H9 (cell line): ENCODE measurements at regions not wholly inside any gene's neighbourhood (a gene's known extent, or its start where the extent isn't known, plus 50 kb on each side); places are given as distances from the start of the nearest gene placed in this dataset.
A peak's percentile ranks its signal among the peaks of the same experiment; 100 is the strongest.

Source experiments
- DNase-seq: peaks from one replicate; pipeline ENCODE4 v3.0.0-alpha.2; 2017
- H2AFZ ChIP-seq: one replicate; pipeline ENCODE4 v1.6.1; 2013; ENCODE audit warnings: mild to moderate bottlenecking, low read length, control low read depth, moderate library complexity
- H2AK5ac ChIP-seq: 2 replicates; pipeline ENCODE4 v1.6.1; 2013; ENCODE audit warnings: low read length, control low read depth, mixed read lengths; ENCODE audit not compliant: insufficient read length
- H2BK120ac ChIP-seq: one replicate; pipeline ENCODE4 v1.6.1; 2013; ENCODE audit warnings: low read depth, mild to moderate bottlenecking, low read length, control low read depth, inconsistent platforms; ENCODE audit not compliant: poor library complexity, severe bottlenecking
- H2BK12ac ChIP-seq: 2 replicates; pipeline ENCODE4 v1.6.1; 2013; ENCODE audit warnings: low read length, control low read depth, mixed read lengths, low read depth; ENCODE audit not compliant: insufficient read length
- H2BK15ac ChIP-seq: 2 replicates; pipeline ENCODE4 v1.6.1; 2013; ENCODE audit warnings: low read depth, low read length, control low read depth
- H2BK20ac ChIP-seq: one replicate; pipeline ENCODE4 v1.6.1; 2013; ENCODE audit warnings: low read depth, mild to moderate bottlenecking, low read length, control low read depth, inconsistent platforms; ENCODE audit not compliant: poor library complexity, severe bottlenecking
- H2BK5ac ChIP-seq: 2 replicates; pipeline ENCODE4 v1.6.1; 2013; ENCODE audit warnings: low read length, control low read depth, mixed read lengths; ENCODE audit not compliant: insufficient read length
- H3K14ac ChIP-seq: 2 replicates; pipeline ENCODE4 v1.6.1; 2013; ENCODE audit warnings: low read length, control low read depth; ENCODE audit not compliant: insufficient read depth
- H3K18ac ChIP-seq: 2 replicates; pipeline ENCODE4 v1.6.1; 2013; ENCODE audit warnings: low read depth, mild to moderate bottlenecking, mixed read lengths, low read length, control low read depth; ENCODE audit not compliant: insufficient read length
- H3K23ac ChIP-seq: 2 replicates; pipeline ENCODE4 v1.6.1; 2013; ENCODE audit warnings: low read length, control low read depth, mixed read lengths, low read depth; ENCODE audit not compliant: insufficient read length
- H3K23me2 ChIP-seq: 2 replicates; pipeline ENCODE4 v1.6.1; 2013; ENCODE audit warnings: low read depth, mild to moderate bottlenecking, mixed read lengths, low read length, control low read depth; ENCODE audit not compliant: insufficient read length, poor library complexity, severe bottlenecking
- H3K27ac ChIP-seq: 2 replicates; pipeline ENCODE4 v1.5.1; 2013; ENCODE audit warnings: low read length, control low read depth, mixed read lengths, low read depth; ENCODE audit not compliant: insufficient read length
- H3K27me3 ChIP-seq: 2 replicates; pipeline ENCODE4 v1.6.1; 2013; ENCODE audit warnings: low read length, control low read depth, inconsistent platforms; ENCODE audit not compliant: insufficient read depth
- H3K4ac ChIP-seq: 2 replicates; pipeline ENCODE4 v1.6.1; 2013; ENCODE audit warnings: low read depth, mild to moderate bottlenecking, control low read depth, inconsistent platforms, low read length, moderate library complexity
- H3K4me1 ChIP-seq: 2 replicates; pipeline ENCODE4 v1.6.1; 2013; ENCODE audit warnings: low read length, control low read depth, inconsistent platforms; ENCODE audit not compliant: insufficient read depth
- H3K4me2 ChIP-seq: 2 replicates; pipeline ENCODE4 v1.6.1; 2013; ENCODE audit warnings: low read length, control low read depth, mixed read lengths; ENCODE audit not compliant: insufficient read length, insufficient read depth
- H3K56ac ChIP-seq: 2 replicates; pipeline ENCODE4 v1.6.1; 2013; ENCODE audit warnings: low read depth, mild to moderate bottlenecking, mixed read lengths, low read length, control low read depth; ENCODE audit not compliant: insufficient read length
- H3K79me1 ChIP-seq: 2 replicates; pipeline ENCODE4 v1.6.1; 2013; ENCODE audit warnings: low read depth, mild to moderate bottlenecking, moderate library complexity, low read length, control low read depth, inconsistent platforms; ENCODE audit not compliant: insufficient read depth, poor library complexity, severe bottlenecking
- H3K79me2 ChIP-seq: 2 replicates; pipeline ENCODE4 v1.6.1; 2013; ENCODE audit warnings: low read length, control low read depth, inconsistent platforms; ENCODE audit not compliant: insufficient read depth
- H3K9ac ChIP-seq: 2 replicates; pipeline ENCODE4 v1.6.1; 2013; ENCODE audit warnings: low read length, control low read depth, mixed read lengths; ENCODE audit not compliant: insufficient read length; ENCODE audit errors: extremely low read depth
- H3K9me3 ChIP-seq: one replicate; pipeline ENCODE4 v1.6.1; 2013; ENCODE audit warnings: low read depth, low read length, inconsistent platforms; ENCODE audit not compliant: control insufficient read depth
- H3T11ph ChIP-seq: one replicate; pipeline ENCODE4 v1.6.1; 2013; ENCODE audit warnings: mild to moderate bottlenecking, low read length, control low read depth, inconsistent platforms
- H4K20me1 ChIP-seq: one replicate; pipeline ENCODE4 v1.6.1; 2013; ENCODE audit not compliant: control insufficient read depth, insufficient read length, insufficient read depth
- H4K5ac ChIP-seq: 2 replicates; pipeline ENCODE4 v1.6.1; 2013; ENCODE audit warnings: low read depth, mild to moderate bottlenecking, mixed read lengths, low read length, control low read depth; ENCODE audit not compliant: insufficient read length
- H4K8ac ChIP-seq: replicated peaks from 2 replicates; pipeline ENCODE4 v1.6.1; 2013; ENCODE audit warnings: low read length, control low read depth, mixed read lengths, low read depth; ENCODE audit not compliant: insufficient read length
- H4K91ac ChIP-seq: 2 replicates; pipeline ENCODE4 v1.6.1; 2013; ENCODE audit warnings: low read depth, mild to moderate bottlenecking, moderate library complexity, mixed read lengths, low read length, control low read depth; ENCODE audit not compliant: insufficient read length
- H3K27ac Mint-ChIP-seq, 3 experiments: 2 replicates in 2 of 3; 3 replicates in 1 of 3; pipeline ENCODE4 v1.8.0; 2020 to 2021; ENCODE audit warnings: mixed read lengths in 3 of 3, mild to moderate bottlenecking in 1 of 3, moderate library complexity in 1 of 3
- H3K27me3 Mint-ChIP-seq: 2 replicates; pipeline ENCODE4 v1.8.0; 2021; ENCODE audit warnings: low read depth, mild to moderate bottlenecking, moderate library complexity, mixed read lengths
- H3K36me3 Mint-ChIP-seq, 3 experiments: 2 replicates in 2 of 3; 3 replicates in 1 of 3; pipeline ENCODE4 v1.8.0; 2020 to 2021; ENCODE audit warnings: low read depth in 3 of 3, mixed read lengths in 3 of 3; ENCODE audit not compliant: insufficient read depth in 1 of 3
- H3K4me1 Mint-ChIP-seq, 2 experiments: 2 replicates each; pipeline ENCODE4 v1.8.0; 2020; ENCODE audit warnings: mixed read lengths in 2 of 2
- H3K4me3 Mint-ChIP-seq, 2 experiments: 2 replicates in 1 of 2; 3 replicates in 1 of 2; pipeline ENCODE4 v1.8.0; 2020 to 2021; ENCODE audit warnings: mild to moderate bottlenecking in 2 of 2, mixed read lengths in 2 of 2, moderate library complexity in 1 of 2
- H3K9me3 Mint-ChIP-seq, 2 experiments: 2 replicates in 1 of 2; 3 replicates in 1 of 2; pipeline ENCODE4 v1.8.0; 2020; ENCODE audit warnings: mild to moderate bottlenecking in 2 of 2, mixed read lengths in 2 of 2, moderate library complexity in 1 of 2
- CTCF ChIP-seq: fragments of 200-600 bp; sonication (generic); conservative IDR thresholded peaks from 3 replicates; pipeline ENCODE4 v1.8.0; 2021; ENCODE audit warnings: antibody characterized with exemption, mild to moderate bottlenecking
- WGBS: extraction: QIAGEN DNeasy Blood & Tissue Kit; methylation state at CpG from one replicate; pipeline ENCODE4 v1.1.7; 2013; ENCODE audit warnings: missing lambda C conversion rate, low lambda C conversion rate, mixed read lengths; ENCODE audit not compliant: insufficient read length; ENCODE audit errors: extremely low coverage; 5-methylcytosine and 5-hydroxymethylcytosine counted together

DNA sequence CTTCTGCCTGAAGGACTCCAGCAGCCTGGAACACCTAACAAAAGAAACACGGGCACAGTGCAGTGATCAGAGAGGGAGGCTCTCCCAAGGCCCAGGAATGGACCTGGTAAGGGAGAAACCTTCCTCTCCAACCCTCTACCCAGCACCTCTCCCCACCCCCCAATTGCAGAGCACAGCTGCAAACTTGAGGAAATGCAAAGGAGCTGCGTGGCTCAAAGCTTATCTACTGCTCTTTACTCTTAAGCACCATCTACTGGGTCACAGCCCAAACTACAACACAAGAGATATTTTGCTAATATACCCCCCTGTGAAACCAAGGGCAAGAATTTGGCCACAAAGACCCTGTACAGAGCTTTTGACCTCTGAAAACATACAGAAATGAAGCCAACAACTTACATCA, 328.3 kb downstream of the OXSM start:
- Mint-ChIP-seq H3K4me1 (peaks cover 2 to 4% of the 10 kb centered on the region in 2 experiments; a peak in 2 of 4 replicates), H3K4me3 (no peak overlapping the region), H3K27ac (no peak overlapping the region), H3K36me3 (no peaks in the 10 kb centered on the region), H3K27me3 (no peaks in the 10 kb centered on the region), H3K9me3 (peaks cover 0 to 3% of the 10 kb centered on the region in 2 experiments; a peak in 1 of 5 replicates)
- no peaks in the 10 kb centered on the region for H3K23me2 ChIP-seq
- peaks cover 4% of the 10 kb centered on the region; the same call in 1 of the 2 replicates for H3K4me1 ChIP-seq
- H3K79me1 ChIP-seq = no peaks in the 10 kb centered on the region
- H3K56ac ChIP-seq = no peak overlapping the region
- no peak overlapping the region for H4K91ac ChIP-seq
- no peak overlapping the region for H3T11ph ChIP-seq
- no peak overlapping the region for H2BK5ac ChIP-seq
- H3K9me3 ChIP-seq = no peaks in the 10 kb centered on the region
- no peak overlapping the region for H2AK5ac ChIP-seq
- H2AFZ ChIP-seq = no peak overlapping the region
- H3K4ac ChIP-seq = no peak overlapping the region
- no peak overlapping the region for H2BK12ac ChIP-seq
- DNase-seq = peak; percentile 67
- no peak overlapping the region for H2BK120ac ChIP-seq
- H3K23ac ChIP-seq = no peak overlapping the region
- no peaks in the 10 kb centered on the region for H3K27me3 ChIP-seq
- H3K9ac ChIP-seq = no peak overlapping the region
- H4K5ac ChIP-seq = no peak overlapping the region
- no peak overlapping the region for H3K4me2 ChIP-seq
- H4K8ac ChIP-seq = no peak overlapping the region
- no CpG with 5 or more reads among the region's 2 CpGs for WGBS
- no peak overlapping the region for H2BK15ac ChIP-seq
- H2BK20ac ChIP-seq = no peak overlapping the region
- peak; percentile 66; the same call in 2 of the 3 replicates for TF ChIP-seq CTCF
- no peak overlapping the region for H3K27ac ChIP-seq
- no peak overlapping the region for H3K18ac ChIP-seq
- H4K20me1 ChIP-seq = no peaks in the 10 kb centered on the region
- H3K14ac ChIP-seq = no peak overlapping the region
- H3K79me2 ChIP-seq = no peaks in the 10 kb centered on the region
